Activated CD4-positive, alpha-beta memory T cell treated with anti-CD3 and anti-CD28 coated beads, Interleukin-2, amount 10 ng/mL, durations not matched to agents 7 days and 5 days (primary cell): ENCODE measurements at regions not wholly inside any gene's neighbourhood (a gene's known extent, or its start where the extent isn't known, plus 50 kb on each side); places are given as distances from the start of the nearest gene placed in this dataset.

Source experiments
- CTCF ChIA-PET: fragments of 350-600 bp; sonication (Branson Sonifier 250); formaldehyde crosslinking; loops from one replicate; lab custom pipeline; 2021; ENCODE audit warnings: antibody characterized with exemption, inconsistent platforms; lab: Charles Lee
- POLR2A ChIA-PET: fragments of 350-600 bp; sonication (Branson Sonifier 250); formaldehyde crosslinking; loops from one replicate; lab custom pipeline; 2021; ENCODE audit warnings: antibody characterized with exemption; lab: Charles Lee
- DNase-seq: peaks from one replicate; pipeline ENCODE4 v3.0.0-alpha.2; 2020
- H3K27ac Mint-ChIP-seq: one replicate; pipeline ENCODE4 v1.8.0; 2021; ENCODE audit warnings: mild to moderate bottlenecking, mixed read lengths
- H3K27me3 Mint-ChIP-seq: one replicate; pipeline ENCODE4 v1.8.0; 2021; ENCODE audit warnings: mixed read lengths
- H3K36me3 Mint-ChIP-seq: one replicate; pipeline ENCODE4 v1.8.0; 2021; ENCODE audit warnings: low read depth, mixed read lengths
- H3K4me1 Mint-ChIP-seq: one replicate; pipeline ENCODE4 v1.8.0; 2021; ENCODE audit warnings: mixed read lengths
- H3K4me3 Mint-ChIP-seq: one replicate; pipeline ENCODE4 v1.8.0; 2021; ENCODE audit warnings: mild to moderate bottlenecking, mixed read lengths
- H3K9me3 Mint-ChIP-seq: one replicate; pipeline ENCODE4 v1.8.0; 2021; ENCODE audit warnings: mixed read lengths

DNA sequence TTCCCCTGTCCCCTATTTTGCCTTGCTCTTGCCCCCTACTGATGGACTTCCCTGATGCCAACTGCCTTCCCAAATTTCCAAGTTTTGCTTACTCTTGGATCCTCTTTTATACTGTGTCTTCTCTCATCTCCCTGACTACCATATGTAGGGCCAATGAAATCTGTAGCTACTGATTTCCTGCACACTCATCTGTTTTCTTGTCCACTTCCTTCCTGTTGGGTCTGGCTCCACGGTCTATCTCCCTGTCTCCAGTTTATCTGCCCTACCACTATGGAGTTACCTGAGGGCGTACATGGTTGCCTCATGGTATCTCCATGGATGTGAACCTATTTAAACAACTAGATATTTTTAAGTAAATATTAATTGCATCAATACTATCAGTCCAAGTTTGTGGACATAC lies 140.3 kb upstream of the MCHR2 start:
- peaks cover 6% of the 10 kb centered on the region for H3K9me3 Mint-ChIP-seq
- H3K27ac Mint-ChIP-seq = no peak overlapping the region
- ChIA-PET CTCF (interaction anchor here (0.7 kb wide), 2 partner anchors 175 to 1663 kb away, joined by 3 to 4 read pairs; no protein-coding TSS in a partner anchor), POLR2A (no interaction called here)
- no peaks in the 10 kb centered on the region for H3K27me3 Mint-ChIP-seq
- DNase-seq = no peak
- H3K4me1 Mint-ChIP-seq = peaks cover 26% of the 10 kb centered on the region
- no peak overlapping the region for H3K4me3 Mint-ChIP-seq
- peaks cover 16% of the 10 kb centered on the region for H3K36me3 Mint-ChIP-seq

DNA sequence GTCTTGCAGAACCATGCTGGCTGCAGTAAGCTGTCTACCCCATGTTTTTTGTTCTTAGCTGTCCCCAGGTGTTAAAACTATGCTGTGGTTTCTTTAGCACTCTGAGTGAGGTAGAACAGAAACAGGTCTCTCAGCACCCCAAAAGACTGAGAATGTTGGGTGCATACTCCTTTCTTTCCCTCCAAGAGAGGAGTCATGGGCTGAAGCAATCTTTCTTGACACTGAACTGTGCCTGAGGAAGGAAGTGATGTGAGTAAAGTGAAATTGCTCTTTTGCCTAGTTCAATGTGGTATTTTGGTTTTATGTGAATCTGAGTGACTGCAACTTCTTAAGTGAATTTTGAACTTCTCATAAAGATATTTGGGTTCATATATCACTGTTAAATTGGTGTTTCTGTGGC lies 138.0 kb upstream of the MCHR2 start:
- H3K4me1 Mint-ChIP-seq = peaks cover 31% of the 10 kb centered on the region
- ChIA-PET POLR2A (no interaction called here), CTCF (no interaction called here)
- H3K9me3 Mint-ChIP-seq = peaks cover 7% of the 10 kb centered on the region
- no peak overlapping the region for H3K4me3 Mint-ChIP-seq
- no peak overlapping the region for H3K27ac Mint-ChIP-seq
- H3K36me3 Mint-ChIP-seq = peaks cover 16% of the 10 kb centered on the region
- no peak for DNase-seq
- H3K27me3 Mint-ChIP-seq = no peaks in the 10 kb centered on the region

DNA sequence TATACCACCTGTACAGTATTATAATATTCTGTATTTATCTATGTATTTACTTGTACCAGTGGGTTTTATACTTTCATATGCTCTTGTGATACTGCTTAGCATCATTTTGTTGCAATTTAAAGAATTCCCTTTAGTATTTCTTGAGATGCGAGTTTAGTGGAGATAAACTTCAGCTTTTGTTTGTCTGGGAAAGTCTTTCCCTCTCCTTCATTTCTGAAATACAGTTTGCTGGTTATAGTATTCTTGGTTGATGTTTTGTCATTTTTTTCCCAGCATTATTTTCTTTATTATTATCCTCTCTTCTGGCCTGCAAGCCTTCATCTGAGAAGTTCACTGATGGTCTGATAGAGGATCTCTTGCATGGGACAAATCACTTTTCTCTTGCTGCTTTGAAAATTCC lies 136.6 kb upstream of the MCHR2 start:
- H3K27ac Mint-ChIP-seq = no peak overlapping the region
- ChIA-PET POLR2A (no interaction called here), CTCF (no interaction called here)
- peaks cover 16% of the 10 kb centered on the region for H3K36me3 Mint-ChIP-seq
- H3K4me3 Mint-ChIP-seq = no peak overlapping the region
- no peak for DNase-seq
- peaks cover 38% of the 10 kb centered on the region for H3K4me1 Mint-ChIP-seq
- peaks cover 7% of the 10 kb centered on the region for H3K9me3 Mint-ChIP-seq
- no peaks in the 10 kb centered on the region for H3K27me3 Mint-ChIP-seq

DNA sequence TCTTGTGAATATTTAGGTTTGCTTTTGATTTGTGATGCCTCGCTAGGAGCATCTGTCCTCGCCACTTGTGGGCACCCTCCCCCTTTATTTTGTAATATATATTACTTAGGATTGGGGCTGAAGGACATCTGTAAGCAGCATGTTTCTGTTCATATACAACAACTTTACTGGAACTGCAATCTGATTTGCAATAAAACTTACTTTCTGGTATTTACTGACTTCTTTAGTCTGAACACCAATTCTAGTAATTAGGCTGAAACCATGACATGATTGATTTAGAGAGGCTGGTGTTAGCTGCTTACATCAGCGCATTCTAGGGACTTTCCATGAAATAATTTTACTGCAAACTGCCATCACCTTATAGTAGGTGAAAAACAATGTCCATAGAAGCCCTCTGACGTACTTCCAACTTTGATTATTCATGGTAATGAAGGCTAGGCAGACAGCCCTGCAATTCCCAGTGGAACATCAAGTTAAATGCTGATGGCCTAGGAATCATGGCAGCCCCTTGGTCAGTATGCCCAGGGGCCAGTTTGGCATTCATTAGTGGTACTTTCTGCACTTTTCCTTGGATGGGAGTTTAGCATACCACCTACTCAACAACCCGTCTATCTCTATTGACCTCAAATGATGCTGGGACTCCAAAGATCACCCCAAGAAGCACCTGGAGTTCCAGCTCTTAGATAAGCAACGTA lies 132.9 kb upstream of the MCHR2 start:
- Mint-ChIP-seq H3K36me3 (peaks cover 9% of the 10 kb centered on the region), H3K27ac (peak overlapping the region; percentile 79), H3K4me3 (no peak overlapping the region), H3K27me3 (peaks cover 1% of the 10 kb centered on the region), H3K9me3 (peaks cover 2% of the 10 kb centered on the region), H3K4me1 (peaks cover 24% of the 10 kb centered on the region)
- CTCF ChIA-PET = interaction anchor here (1.4 kb wide), 1 partner anchor 9 kb away, joined by 5 read pairs; no protein-coding TSS in a partner anchor
- DNase-seq = no peak
- POLR2A ChIA-PET = no interaction called here

DNA sequence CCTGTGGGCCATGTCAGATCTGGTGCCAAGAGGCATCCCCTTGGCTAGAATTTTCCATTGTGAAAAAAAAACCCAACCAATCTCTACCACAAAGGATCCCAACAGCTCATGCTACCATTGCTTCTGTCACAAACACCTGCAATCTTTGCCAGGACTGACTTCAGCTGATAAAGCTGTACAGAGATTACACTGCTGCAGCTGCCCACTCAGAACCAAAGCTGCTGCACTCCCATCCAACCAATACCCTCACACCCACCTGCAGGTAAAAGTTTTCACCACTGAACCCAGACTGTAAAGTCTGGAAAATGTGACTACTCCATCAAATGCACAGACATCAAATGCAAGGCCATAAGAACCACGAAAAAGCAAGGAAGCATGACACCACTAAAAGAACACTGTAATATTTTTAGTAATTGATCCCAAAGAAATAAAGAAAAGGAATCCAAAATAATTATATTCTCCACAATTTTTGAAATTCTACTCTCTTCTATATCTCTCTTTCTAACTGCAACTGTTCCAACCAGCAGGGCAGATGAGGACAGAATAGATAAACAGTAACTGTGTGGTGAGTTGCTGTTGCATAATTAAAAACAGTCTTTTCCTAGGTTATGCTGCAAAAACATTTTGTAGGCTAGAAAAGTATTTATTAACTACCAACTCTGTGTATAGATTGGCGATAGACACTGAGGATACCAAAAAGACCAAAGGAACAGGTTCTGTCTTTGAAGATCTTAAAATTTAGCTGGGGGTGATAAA lies 128.0 kb upstream of the MCHR2 start:
- Mint-ChIP-seq H3K9me3 (no peaks in the 10 kb centered on the region), H3K27me3 (peaks cover 1% of the 10 kb centered on the region), H3K36me3 (peaks cover 2% of the 10 kb centered on the region), H3K27ac (no peak overlapping the region), H3K4me1 (peaks cover 30% of the 10 kb centered on the region), H3K4me3 (no peak overlapping the region)
- DNase-seq = no peak
- ChIA-PET POLR2A (no interaction called here), CTCF (interaction anchor here (1.0 kb wide), 1 partner anchor 15 kb away, joined by 4 read pairs; no protein-coding TSS in a partner anchor)

DNA sequence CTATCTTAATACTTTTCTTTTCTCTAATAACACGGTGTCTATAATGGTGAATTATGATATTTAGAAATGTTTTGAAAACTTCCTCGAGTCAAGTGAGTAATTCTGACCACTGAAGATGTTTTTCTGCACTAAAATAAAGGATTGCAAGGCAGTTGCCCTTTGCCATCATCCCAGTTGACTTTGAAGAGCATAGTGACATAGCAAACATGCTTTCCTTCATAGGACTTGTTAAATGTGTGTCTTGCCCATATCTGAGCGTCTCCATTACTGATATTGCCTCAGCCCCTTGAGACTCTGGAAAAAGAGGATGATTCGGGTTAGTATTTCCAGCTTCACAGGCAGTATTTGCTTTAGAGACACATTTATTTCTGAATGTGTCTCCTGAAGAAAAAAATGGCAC lies 125.2 kb upstream of the MCHR2 start:
- ChIA-PET POLR2A (no interaction called here), CTCF (no interaction called here)
- no peaks in the 10 kb centered on the region for H3K9me3 Mint-ChIP-seq
- H3K4me3 Mint-ChIP-seq = no peak overlapping the region
- peaks cover 22% of the 10 kb centered on the region for H3K4me1 Mint-ChIP-seq
- no peak overlapping the region for H3K27ac Mint-ChIP-seq
- DNase-seq = no peak
- peaks cover 2% of the 10 kb centered on the region for H3K36me3 Mint-ChIP-seq
- peaks cover 10% of the 10 kb centered on the region for H3K27me3 Mint-ChIP-seq

DNA sequence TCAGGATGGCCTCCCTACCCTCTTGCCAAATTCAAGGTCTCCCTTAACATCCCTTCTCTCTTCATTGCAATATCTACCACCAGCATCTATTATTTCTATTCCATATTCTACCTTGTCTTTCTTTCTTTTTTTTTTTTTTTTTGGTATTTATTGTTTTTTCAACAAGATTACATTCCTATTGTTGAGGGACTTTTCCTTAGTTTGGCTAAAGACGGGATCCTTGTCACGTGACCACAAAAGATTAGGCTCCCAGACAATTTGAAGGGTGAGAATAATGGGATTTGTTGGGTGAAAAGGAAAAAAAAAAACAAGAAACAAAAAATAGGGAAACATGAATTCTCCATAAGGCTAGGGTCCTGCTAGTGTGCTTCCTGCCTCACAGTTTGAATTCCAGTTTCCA lies 124.3 kb upstream of the MCHR2 start:
- DNase-seq = no peak
- Mint-ChIP-seq H3K4me1 (peaks cover 22% of the 10 kb centered on the region), H3K36me3 (peaks cover 2% of the 10 kb centered on the region), H3K27ac (no peak overlapping the region), H3K27me3 (peaks cover 11% of the 10 kb centered on the region), H3K4me3 (no peak overlapping the region), H3K9me3 (no peaks in the 10 kb centered on the region)
- ChIA-PET POLR2A (no interaction called here), CTCF (no interaction called here)

DNA sequence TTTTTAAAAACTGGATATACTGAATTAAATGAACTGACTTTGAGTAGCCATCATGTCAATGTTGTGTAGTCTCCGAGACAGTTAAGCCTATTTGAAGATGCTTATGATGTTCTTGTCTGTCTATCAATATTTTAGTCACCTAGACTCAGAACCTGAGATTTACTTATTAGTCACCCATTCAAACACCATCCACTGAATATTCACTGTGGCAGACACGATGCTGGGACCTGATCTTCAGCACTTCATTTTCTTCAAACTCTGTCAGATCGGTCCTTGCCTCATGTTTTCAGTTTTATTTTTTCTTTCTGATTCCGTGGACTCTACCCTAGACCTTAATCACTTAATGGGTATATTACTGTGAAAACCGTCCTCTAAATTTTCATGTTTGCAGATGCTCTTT lies 123.7 kb upstream of the MCHR2 start:
- Mint-ChIP-seq H3K36me3 (peaks cover 2% of the 10 kb centered on the region), H3K4me1 (peaks cover 22% of the 10 kb centered on the region), H3K27me3 (peaks cover 14% of the 10 kb centered on the region), H3K9me3 (no peaks in the 10 kb centered on the region), H3K4me3 (no peak overlapping the region), H3K27ac (no peak overlapping the region)
- ChIA-PET CTCF (interaction anchor here (0.8 to 3.7 kb wide), 8 partner anchors 9 to 549 kb away, joined by 3 to 28 read pairs (median 4); no protein-coding TSS in a partner anchor), POLR2A (no interaction called here)
- no peak for DNase-seq

DNA sequence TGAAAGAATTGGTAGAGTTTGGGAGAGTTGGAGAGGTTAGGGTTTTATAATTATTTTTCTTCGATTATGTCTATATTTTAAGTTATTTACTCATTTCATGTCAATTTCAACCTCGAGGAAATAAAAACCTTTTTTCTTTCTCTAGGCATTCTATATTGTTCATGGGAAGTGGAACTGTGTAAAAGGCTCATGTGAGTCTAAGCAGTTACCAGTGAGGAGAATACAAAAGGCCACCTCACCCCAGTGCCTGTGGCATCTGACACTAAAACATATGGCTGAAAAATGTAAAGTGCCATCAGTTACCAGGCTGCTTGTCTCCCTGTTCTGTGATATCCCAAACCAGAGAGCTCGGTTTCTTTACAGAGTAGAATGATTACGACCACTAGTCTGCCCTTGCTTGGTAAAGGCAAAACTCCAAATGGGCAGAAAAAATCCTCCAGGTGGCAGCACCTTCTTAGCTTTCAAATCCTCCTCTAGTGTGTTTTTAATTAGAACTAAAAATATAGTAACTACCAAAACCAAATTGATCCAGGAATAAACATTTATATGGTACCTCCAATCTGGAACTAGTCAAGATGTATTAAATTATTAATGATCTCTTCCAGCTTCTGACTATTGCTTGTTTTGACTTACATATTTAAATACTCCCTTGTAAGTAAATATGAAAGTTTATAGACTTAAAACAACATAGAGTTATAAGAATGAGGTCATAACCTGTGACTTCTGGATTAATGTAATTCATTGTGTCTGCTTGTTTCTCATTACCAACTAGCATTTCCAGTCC lies 122.6 kb upstream of the MCHR2 start:
- Mint-ChIP-seq H3K4me1 (peaks cover 15% of the 10 kb centered on the region), H3K9me3 (no peaks in the 10 kb centered on the region), H3K27ac (no peak overlapping the region), H3K27me3 (peaks cover 19% of the 10 kb centered on the region), H3K36me3 (no peaks in the 10 kb centered on the region), H3K4me3 (no peak overlapping the region)
- DNase-seq = peak; percentile 45
- ChIA-PET POLR2A (no interaction called here), CTCF (interaction anchor here (0.7 to 3.7 kb wide), 9 partner anchors 9 to 551 kb away, joined by 3 to 28 read pairs (median 3); no protein-coding TSS in a partner anchor)

DNA sequence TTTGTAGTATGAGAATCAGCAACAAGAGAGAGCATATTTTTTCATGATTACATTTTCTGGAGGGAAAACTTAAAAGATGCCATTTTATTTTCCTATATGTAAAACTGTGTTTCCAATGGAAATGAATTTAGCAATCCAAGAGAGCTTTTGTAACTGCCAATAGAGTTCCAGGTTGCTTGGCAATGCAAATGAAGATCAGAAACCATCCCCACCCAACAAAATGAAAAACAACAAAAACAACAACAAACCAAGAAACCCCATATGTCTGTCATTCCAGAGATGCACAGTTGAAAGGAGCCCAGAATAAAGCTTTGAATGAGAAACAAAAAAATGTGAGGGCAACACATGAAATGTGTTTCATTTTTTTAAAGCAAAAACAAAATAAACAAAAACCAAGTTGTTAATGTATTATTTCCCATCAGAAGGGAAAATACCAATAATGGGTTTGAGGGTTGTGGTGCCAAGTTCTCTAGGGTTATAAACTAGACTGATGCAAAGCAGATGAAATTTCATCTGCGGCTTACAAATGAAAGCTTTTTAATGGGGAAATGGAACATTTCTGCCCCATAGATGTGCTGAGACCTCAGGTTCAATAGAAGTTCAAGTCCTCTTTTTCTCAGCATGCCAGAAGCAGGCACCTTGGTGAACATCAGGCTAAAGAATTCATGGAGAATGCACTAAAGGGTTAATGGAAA lies 121.5 kb upstream of the MCHR2 start:
- Mint-ChIP-seq H3K9me3 (no peaks in the 10 kb centered on the region), H3K36me3 (no peaks in the 10 kb centered on the region), H3K27me3 (peaks cover 21% of the 10 kb centered on the region), H3K27ac (no peak overlapping the region), H3K4me1 (peaks cover 10% of the 10 kb centered on the region), H3K4me3 (no peak overlapping the region)
- no peak for DNase-seq
- POLR2A ChIA-PET = no interaction called here
- CTCF ChIA-PET = interaction anchor here (1.0 to 3.7 kb wide), 4 partner anchors 8 to 549 kb away, joined by 3 to 28 read pairs (median 3); no protein-coding TSS in a partner anchor

DNA sequence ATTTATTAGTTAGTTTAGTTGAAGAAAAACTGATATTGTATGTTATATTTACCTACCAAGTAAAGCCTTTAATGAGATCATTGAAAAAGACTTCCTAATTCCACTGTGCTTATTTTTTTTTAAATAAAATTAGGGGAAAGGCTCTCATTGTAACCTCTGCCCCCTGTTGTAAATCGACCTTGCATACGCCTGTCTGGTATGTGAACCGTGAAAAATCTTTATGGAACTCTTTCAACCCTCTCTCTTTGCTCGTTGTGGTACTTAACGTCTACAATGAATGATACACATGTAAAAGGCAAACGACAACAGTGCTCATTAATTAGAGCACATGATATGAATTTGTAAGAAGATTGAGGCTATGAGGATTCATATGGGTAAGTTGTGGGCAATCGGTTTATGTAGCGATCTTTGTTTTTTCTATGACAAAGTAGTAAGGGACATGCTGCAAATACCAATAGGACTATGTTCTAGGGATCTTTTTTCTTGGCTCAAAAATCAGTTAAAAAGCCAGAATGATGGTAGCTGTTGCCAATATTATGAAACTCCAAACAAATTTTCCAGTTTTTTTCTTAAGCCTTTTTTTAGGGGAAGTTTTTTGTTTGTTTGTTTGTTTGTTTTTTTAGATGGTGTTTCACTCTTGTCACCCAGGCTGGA lies 119.0 kb upstream of the MCHR2 start:
- H3K27ac Mint-ChIP-seq = no peak overlapping the region
- DNase-seq = no peak
- POLR2A ChIA-PET = no interaction called here
- peaks cover 8% of the 10 kb centered on the region for H3K4me1 Mint-ChIP-seq
- peaks cover 28% of the 10 kb centered on the region for H3K27me3 Mint-ChIP-seq
- H3K36me3 Mint-ChIP-seq = no peaks in the 10 kb centered on the region
- H3K9me3 Mint-ChIP-seq = no peaks in the 10 kb centered on the region
- no peak overlapping the region for H3K4me3 Mint-ChIP-seq
- CTCF ChIA-PET = no interaction called here

DNA sequence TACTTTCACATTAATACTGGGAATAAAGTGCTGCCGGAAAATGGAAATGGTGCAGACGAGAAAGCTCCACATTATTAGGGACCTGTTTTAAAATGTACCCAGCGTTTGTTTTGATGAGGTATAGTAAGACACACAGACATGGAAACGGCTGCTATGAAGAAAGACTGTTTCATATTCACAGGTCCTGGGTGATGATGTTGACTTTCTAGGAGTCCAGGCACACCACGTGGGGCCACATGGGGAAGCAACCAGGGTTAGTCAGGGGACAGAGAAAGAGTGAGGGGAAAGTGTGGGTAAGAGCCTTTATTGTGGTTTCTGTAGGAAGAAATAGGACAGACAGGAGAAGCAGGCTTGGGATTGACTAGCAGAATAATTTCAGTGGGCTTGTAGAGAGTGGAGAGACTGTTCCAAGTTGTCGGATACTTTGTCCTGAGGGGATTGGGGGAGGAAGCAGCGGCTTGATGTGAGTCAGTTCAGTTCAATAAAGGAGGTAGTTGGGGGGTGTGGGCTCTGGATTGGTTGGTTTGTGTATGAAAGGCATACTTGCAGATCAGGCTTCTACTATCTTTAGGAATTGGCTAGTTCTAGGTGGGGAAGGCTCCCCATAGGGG lies 112.0 kb upstream of the MCHR2 start:
- peaks cover 32% of the 10 kb centered on the region for H3K27me3 Mint-ChIP-seq
- H3K9me3 Mint-ChIP-seq = no peaks in the 10 kb centered on the region
- no peak overlapping the region for H3K27ac Mint-ChIP-seq
- ChIA-PET CTCF (interaction anchor here (1.5 kb wide), 1 partner anchor 238 kb away, joined by 3 read pairs; no protein-coding TSS in a partner anchor), POLR2A (no interaction called here)
- no peak overlapping the region for H3K4me3 Mint-ChIP-seq
- H3K36me3 Mint-ChIP-seq = no peaks in the 10 kb centered on the region
- no peak for DNase-seq
- H3K4me1 Mint-ChIP-seq = no peaks in the 10 kb centered on the region
